GM06990 (cell line): ENCODE measurements at regions not wholly inside any gene's neighbourhood (a gene's known extent, or its start where the extent isn't known, plus 50 kb on each side); places are given as distances from the start of the nearest gene placed in this dataset.

ENCODE experiments used
- DNase-seq: peaks from one replicate; pipeline ENCODE4 v3.0.0-alpha.2; 2011; ENCODE audit not compliant: insufficient read length; ENCODE audit errors: extremely low read depth
- H3K27me3 ChIP-seq: replicated peaks from 2 replicates; pipeline ENCODE4 v1.6.0; 2011; ENCODE audit warnings: low read length; ENCODE audit not compliant: control insufficient read depth, insufficient read depth
- H3K36me3 ChIP-seq: 2 replicates; pipeline ENCODE4 v1.5.1; 2011; ENCODE audit warnings: low read length; ENCODE audit not compliant: control insufficient read depth, insufficient read depth
- H3K4me3 ChIP-seq: replicated peaks from 2 replicates; pipeline ENCODE4 v1.5.1; 2011; ENCODE audit warnings: low read depth, mild to moderate bottlenecking, control low read depth, low read length
- CTCF ChIP-seq: IDR thresholded peaks from 2 replicates; pipeline ENCODE4 v1.5.1; 2011; ENCODE audit warnings: low read length, control low read depth, mild to moderate bottlenecking, inconsistent platforms; ENCODE audit not compliant: insufficient read depth, poor library complexity, severe bottlenecking

DNA sequence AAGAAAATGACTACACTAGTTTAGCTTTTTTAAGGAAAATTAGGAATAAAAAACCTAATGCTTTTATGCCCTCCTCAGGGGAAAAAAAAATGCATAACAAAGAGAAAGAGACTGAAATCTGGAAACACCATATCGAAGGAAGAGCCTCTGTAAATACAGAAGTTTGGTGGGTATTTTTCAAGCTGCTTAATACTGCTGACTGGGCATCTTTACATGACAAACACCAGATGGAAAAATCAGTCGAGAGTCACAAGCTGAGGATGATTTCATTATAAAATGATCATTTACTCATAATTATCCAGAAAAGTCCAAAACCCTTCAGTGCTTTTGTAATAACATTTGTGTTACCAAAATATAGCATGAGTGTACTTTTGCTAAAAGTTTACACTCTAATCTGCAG lies 1600.7 kb upstream of the ACVR2A start:
- Histone ChIP-seq H3K36me3 (no peaks in the 10 kb centered on the region), H3K27me3 (no peaks in the 10 kb centered on the region), H3K4me3 (no peak overlapping the region)
- DNase-seq: no peak
- no peak for TF ChIP-seq CTCF

DNA sequence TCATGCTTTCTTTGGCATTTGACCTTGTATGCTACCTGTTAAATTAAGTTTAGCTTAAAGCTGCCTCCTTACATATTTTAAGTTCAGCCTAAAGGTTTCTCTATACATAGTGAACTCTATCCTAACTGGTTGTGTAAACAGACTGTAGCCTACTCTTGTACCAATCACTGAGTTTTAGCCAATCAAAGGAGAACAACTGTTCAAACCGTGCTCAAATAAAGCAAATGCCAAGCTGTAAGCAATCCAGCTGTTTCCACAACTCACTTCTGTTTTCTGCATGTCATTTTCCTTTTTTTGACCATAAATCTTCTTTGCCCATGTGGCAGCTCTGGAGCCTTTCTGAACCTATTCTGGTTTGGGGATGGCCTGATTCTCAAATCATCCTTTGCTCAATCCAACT lies 1603.8 kb upstream of the ACVR2A start:
- no peaks in the 10 kb centered on the region for H3K36me3 ChIP-seq
- no peak overlapping the region for H3K4me3 ChIP-seq
- no peaks in the 10 kb centered on the region for H3K27me3 ChIP-seq
- no peak for DNase-seq
- no peak for TF ChIP-seq CTCF

DNA sequence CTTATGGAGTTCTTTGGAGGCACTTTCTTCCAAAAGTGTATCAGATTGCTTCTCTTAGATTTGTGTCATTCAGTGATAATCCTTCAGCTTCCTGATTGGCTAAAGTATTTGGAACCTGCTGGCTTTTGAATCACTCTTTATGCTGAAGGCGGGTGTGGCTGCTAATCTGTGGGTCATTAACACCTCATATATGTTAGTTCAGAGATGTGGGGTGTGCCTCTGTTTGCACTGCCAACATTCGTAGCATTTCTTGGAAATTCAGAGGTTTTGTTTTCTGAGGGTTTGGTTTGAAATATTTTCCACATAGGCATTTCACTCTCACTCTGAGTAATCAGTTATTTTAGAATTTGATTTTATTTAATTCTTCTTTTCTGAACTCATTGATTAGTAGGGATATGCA lies 1604.4 kb upstream of the ACVR2A start:
- no peak for TF ChIP-seq CTCF
- no peak for DNase-seq
- Histone ChIP-seq H3K36me3 (no peaks in the 10 kb centered on the region), H3K4me3 (no peak overlapping the region), H3K27me3 (no peaks in the 10 kb centered on the region)

DNA sequence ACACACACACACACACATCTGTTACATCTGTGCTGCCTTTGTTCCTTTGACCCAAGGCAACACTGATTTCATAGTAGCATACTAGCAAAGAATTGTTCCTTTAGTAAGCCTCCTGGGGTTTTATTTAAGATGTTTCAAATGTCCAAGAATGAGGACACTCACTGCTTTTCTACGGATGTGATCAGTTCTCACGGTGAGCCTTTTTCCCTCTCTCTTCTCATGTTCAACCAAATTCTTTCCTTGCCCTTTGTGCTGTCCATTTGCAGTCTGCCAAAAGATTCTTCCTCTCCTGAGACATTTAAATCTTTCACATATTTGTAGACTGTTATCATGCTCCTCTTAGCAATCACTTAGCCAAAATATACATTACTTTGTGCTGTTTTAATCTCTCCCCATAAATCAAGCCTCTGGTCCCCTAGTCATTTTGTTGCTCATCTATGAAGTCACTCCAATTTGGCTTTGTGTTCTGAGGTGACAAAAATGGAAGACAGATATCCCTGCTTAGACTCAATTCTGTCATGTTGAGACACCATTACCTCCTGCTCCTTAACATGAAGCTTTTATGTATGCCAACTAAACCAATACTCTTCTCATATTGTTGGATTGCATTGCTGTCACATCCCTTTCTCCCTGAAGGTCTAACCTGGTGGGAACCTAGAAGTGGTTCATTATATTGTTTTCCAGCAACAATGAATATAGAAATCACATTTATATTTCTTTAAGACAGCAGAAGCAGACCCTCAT lies 1605.3 kb upstream of the ACVR2A start:
- Histone ChIP-seq H3K4me3 (no peak overlapping the region), H3K36me3 (no peaks in the 10 kb centered on the region), H3K27me3 (no peaks in the 10 kb centered on the region)
- no peak for DNase-seq
- TF ChIP-seq CTCF: no peak

DNA sequence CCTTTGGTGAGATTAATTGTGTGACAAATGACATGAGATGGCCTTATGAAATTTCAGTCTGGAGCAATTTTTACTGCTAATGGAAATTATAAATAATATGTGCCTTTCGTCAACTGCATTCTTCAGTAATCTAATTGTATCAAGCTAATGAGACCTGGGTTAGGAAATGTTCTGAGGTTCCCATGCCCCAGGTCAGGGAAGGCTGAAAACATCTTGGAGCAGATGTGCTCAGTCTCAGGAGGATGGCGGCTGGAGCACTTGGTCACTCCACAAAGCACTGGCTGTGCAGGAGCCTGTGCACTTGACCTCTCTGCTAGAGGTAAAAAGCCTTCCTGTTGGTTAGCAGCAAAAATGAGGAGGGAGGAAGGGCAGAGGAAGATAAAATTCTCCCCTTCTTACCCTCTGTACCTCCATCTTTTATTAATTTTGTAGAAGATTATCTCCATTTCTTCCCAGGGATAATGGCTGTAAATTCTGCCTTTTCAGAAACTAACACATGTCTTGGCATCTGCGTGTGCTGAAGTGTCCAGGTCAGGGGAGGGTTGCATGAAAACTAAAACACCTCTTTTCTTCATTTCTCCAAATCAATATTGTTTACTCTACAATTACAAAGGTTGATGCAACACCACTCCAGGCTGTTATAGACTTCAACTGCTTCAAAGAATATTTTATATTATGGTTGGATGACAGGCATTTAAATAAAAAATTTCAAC lies 1606.4 kb upstream of the ACVR2A start:
- TF ChIP-seq CTCF: no peak

More for the DNA sequence above, 1606.4 kb upstream of the ACVR2A start:
- Histone ChIP-seq H3K36me3 (no peaks in the 10 kb centered on the region), H3K27me3 (no peaks in the 10 kb centered on the region), H3K4me3 (no peak overlapping the region)
- no peak for DNase-seq
